HG02870 (cell line): ENCODE measurements at regions not wholly inside any gene's neighbourhood (a gene's known extent, or its start where the extent isn't known, plus 50 kb on each side); places are given as distances from the start of the nearest gene placed in this dataset.

Experiments used
- ATAC-seq: cut with Tn5 transposase; IDR thresholded peaks from one replicate; pipeline ENCODE4 v1.9.1; 2021; ENCODE audit warnings: mild to moderate bottlenecking, moderate library complexity; ENCODE audit not compliant: unreplicated experiment

GRCh38 chr3:124089214-124089613 is 97.3 kb upstream of the ROPN1 start:
- no peak for ATAC-seq

- no peak for ATAC-seq
These were observed 99.8 kb upstream of the ROPN1 start for GRCh38 chr3:124091716-124092115.

GRCh38 chr3:124092811-124093210 is 100.9 kb upstream of the ROPN1 start:
- ATAC-seq, result no peak

- no peak for ATAC-seq
These were observed 102.6 kb upstream of the ROPN1 start for GRCh38 chr3:124094496-124094895.

- ATAC-seq, result no peak
These were observed 105.6 kb upstream of the ROPN1 start for GRCh38 chr3:124097362-124098131.

- ATAC-seq, result no peak
These were observed 109.7 kb upstream of the ROPN1 start for GRCh38 chr3:124101643-124102042.

- ATAC-seq, result no peak
These were observed 115.4 kb upstream of the ROPN1 start for GRCh38 chr3:124107104-124107890.

GRCh38 chr3:124108446-124108845 is 116.5 kb upstream of the ROPN1 start:
- no peak for ATAC-seq

- ATAC-seq, result no peak
These were observed 121.6 kb upstream of the ROPN1 start for GRCh38 chr3:124113485-124113884.

GRCh38 chr3:124115279-124115678 is 123.4 kb upstream of the ROPN1 start:
- no peak for ATAC-seq

- no peak for ATAC-seq
These were observed 124.0 kb upstream of the ROPN1 start for GRCh38 chr3:124115956-124116355.

- ATAC-seq, result no peak
These were observed 125.0 kb upstream of the ROPN1 start for GRCh38 chr3:124116906-124117305.

GRCh38 chr3:124117486-124117885 is 125.6 kb upstream of the ROPN1 start:
- no peak for ATAC-seq

GRCh38 chr3:124118397-124118796 is 126.5 kb upstream of the ROPN1 start:
- ATAC-seq, result no peak

GRCh38 chr3:124119056-124119716 is 127.3 kb upstream of the ROPN1 start:
- no peak for ATAC-seq

GRCh38 chr3:124121379-124122312 is 129.7 kb upstream of the ROPN1 start:
- no peak for ATAC-seq

GRCh38 chr3:124125315-124125714 is 133.4 kb upstream of the ROPN1 start:
- ATAC-seq, result no peak

GRCh38 chr3:124126436-124127023 is 134.6 kb upstream of the ROPN1 start:
- ATAC-seq, result no peak

- no peak for ATAC-seq
These were observed 139.2 kb upstream of the ROPN1 start for GRCh38 chr3:124131158-124131557.

GRCh38 chr3:124131580-124131979 is 139.7 kb upstream of the ROPN1 start:
- no peak for ATAC-seq
